GM12874 (cell line): ENCODE measurements at regions not wholly inside any gene's neighbourhood (a gene's known extent, or its start where the extent isn't known, plus 50 kb on each side); places are given as distances from the start of the nearest gene placed in this dataset.

Source experiments
- CTCF ChIP-seq: IDR thresholded peaks from 2 replicates; pipeline ENCODE4 v1.5.1; 2011; ENCODE audit warnings: low read depth, mild to moderate bottlenecking, control low read depth, low read length, moderate library complexity; ENCODE audit not compliant: insufficient read depth

GRCh38 chr4:187304133-187304532, 580.5 kb upstream of the FAT1 start:
- no peak for TF ChIP-seq CTCF

GRCh38 chr4:187307131-187307530, 583.5 kb upstream of the FAT1 start:
- TF ChIP-seq CTCF = no peak

GRCh38 chr4:187309456-187309855, 585.8 kb upstream of the FAT1 start:
- TF ChIP-seq CTCF = no peak

- no peak for TF ChIP-seq CTCF
These were observed 588.6 kb upstream of the FAT1 start for GRCh38 chr4:187312299-187312698.

- no peak for TF ChIP-seq CTCF
These were observed 594.1 kb upstream of the FAT1 start for GRCh38 chr4:187317799-187318198.

GRCh38 chr4:187321711-187322110, 598.1 kb upstream of the FAT1 start:
- no peak for TF ChIP-seq CTCF

- no peak for TF ChIP-seq CTCF
These were observed 608.5 kb upstream of the FAT1 start for GRCh38 chr4:187332141-187332540.

- no peak for TF ChIP-seq CTCF
These were observed 609.5 kb upstream of the FAT1 start for GRCh38 chr4:187333151-187333550.
